Bronchial epithelial cell (primary cell): ENCODE measurements at regions not wholly inside any gene's neighbourhood (a gene's known extent, or its start where the extent isn't known, plus 50 kb on each side); places are given as distances from the start of the nearest gene placed in this dataset.

Source experiments
- DNase-seq: peaks from one replicate; pipeline ENCODE4 v3.0.0-alpha.2; 2010; ENCODE audit warnings: low read depth
- FAIRE-seq: peaks from 2 replicates; lab custom pipeline; 2011; peaks lifted over from hg19 to GRCh38; lab: Jason Lieb, UNC
- H3K27me3 ChIP-seq: 2 replicates; pipeline ENCODE4 v1.5.1; 2011; ENCODE audit warnings: low read length; ENCODE audit not compliant: control insufficient read depth, insufficient read depth
- H3K36me3 ChIP-seq: 2 replicates; pipeline ENCODE4 v1.5.1; 2011; ENCODE audit warnings: low read length; ENCODE audit not compliant: control insufficient read depth, insufficient read depth
- H3K4me3 ChIP-seq: 2 replicates; pipeline ENCODE4 v1.5.1; 2011; ENCODE audit warnings: mild to moderate bottlenecking, low read depth, low read length, control low read depth
- TF ChIP-seq, protein P1 (sequence below): IDR thresholded peaks from 2 replicates; pipeline ENCODE4 v1.5.1; 2011; ENCODE audit warnings: mild to moderate bottlenecking, moderate library complexity, low read length, control low read depth, inconsistent platforms; ENCODE audit not compliant: insufficient read depth, severe bottlenecking

DNA sequence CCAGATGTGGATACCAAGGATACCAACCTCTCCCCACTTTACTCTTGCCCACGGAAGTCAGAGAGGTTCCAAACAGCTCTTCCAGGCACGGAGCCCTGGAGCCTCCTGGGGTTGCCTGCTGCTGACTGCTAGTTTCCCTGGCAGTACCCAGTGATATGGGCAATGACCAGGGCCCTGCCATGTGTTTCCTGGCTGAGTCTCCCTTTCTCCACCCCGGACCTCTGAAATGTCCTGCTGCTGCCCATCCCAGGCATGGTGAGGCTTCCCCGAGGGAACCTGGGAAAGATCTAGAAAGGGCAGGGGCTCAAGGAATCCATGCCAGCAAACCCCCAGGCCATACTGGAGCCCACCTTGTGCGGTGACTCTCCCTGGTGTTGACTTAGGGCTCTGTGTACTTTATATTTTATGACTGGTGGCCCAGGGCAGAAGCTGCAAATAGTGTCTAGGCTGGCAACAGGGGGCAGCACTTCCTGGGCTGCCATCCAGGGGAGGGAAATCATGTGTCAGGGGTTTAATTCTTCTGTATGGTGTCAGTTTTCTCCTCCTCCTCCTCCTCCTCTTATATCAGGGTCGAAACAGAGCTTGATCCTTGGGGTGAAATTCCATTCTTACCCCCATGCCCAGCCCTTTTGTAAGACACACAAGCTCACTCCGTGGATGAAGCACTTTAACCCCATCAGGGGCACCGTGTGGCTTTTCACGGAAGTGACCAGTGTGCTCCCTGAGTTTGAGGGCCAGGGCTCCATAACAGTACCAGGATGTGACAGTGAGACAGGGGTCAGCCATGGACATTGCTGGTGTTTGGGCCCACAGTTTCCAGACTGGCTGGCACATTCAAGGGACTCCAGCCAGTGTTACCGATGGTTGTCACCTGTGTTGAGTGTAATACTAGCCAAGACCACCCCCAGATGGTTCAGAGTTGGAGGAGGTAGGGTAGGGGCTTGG lies 62.4 kb upstream of the GDF10 start:
- no peak for FAIRE-seq
- peaks cover 7% of the 10 kb centered on the region for H3K27me3 ChIP-seq
- DNase-seq: no peak
- TF ChIP-seq, protein P1, sequence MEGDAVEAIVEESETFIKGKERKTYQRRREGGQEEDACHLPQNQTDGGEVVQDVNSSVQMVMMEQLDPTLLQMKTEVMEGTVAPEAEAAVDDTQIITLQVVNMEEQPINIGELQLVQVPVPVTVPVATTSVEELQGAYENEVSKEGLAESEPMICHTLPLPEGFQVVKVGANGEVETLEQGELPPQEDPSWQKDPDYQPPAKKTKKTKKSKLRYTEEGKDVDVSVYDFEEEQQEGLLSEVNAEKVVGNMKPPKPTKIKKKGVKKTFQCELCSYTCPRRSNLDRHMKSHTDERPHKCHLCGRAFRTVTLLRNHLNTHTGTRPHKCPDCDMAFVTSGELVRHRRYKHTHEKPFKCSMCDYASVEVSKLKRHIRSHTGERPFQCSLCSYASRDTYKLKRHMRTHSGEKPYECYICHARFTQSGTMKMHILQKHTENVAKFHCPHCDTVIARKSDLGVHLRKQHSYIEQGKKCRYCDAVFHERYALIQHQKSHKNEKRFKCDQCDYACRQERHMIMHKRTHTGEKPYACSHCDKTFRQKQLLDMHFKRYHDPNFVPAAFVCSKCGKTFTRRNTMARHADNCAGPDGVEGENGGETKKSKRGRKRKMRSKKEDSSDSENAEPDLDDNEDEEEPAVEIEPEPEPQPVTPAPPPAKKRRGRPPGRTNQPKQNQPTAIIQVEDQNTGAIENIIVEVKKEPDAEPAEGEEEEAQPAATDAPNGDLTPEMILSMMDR: no peak
- no peak overlapping the region for H3K4me3 ChIP-seq
- H3K36me3 ChIP-seq: no peaks in the 10 kb centered on the region

DNA sequence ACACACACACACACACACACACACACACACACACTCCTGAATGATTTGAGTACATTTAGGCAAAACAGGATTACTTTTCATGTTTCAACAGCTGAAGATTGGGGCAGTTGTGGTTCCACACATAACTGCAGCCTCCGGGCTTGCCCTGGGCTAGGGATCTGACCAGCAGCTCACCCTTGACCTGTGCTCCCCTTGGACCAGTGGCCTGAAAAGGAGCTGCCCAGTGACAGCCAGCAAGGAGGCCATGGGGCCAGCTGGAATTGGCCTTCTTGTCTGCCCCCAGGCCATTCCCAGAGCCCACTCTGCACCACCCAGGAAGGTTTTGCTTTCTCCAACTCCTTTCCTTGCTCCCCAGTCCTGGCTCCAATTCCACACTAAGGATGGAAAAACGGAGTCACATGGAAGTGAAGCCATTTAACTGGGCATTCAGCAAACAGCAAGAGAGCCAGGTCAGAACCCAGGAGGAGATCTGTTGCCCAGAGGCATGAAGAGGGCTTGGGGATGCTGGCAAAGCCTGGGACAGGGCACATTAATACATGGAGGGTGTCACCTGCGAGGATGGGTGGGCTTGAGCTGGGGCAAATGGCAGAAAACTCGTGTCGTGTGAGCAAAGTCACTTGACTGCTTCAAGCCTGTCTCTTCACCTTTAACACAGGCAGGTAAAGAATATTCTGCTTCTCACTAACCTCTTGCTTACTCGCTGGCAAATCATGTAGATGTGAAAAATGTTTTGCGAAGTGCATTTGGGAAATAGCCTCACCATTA lies 61.5 kb upstream of the GDF10 start:
- peaks cover 5% of the 10 kb centered on the region for H3K27me3 ChIP-seq
- no peaks in the 10 kb centered on the region for H3K36me3 ChIP-seq
- TF ChIP-seq, protein P1: no peak
- H3K4me3 ChIP-seq: no peak overlapping the region
- no peak for DNase-seq
- no peak for FAIRE-seq

DNA sequence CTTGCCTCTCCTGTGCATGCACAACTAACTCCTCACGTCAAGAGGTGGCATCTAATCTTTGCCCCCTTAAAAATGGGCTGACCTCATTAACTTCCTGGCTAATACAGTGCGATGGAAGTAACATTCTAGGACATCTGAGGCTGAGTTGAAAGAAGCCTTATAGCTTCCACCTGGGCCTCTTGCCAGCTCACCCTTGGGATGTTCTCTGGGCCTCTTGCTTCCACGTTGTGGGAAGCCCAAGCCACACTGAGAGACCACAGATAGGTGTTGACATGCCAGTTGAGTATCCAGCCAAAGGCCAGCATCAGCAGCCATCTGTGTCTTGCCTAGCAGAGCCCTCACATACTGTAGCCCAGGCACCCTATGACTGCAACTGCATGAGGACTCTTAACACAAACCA lies 60.8 kb upstream of the GDF10 start:
- peaks cover 5% of the 10 kb centered on the region for H3K27me3 ChIP-seq
- FAIRE-seq (no peak), DNase-seq (no peak)
- H3K4me3 ChIP-seq: no peak overlapping the region
- TF ChIP-seq, protein P1: no peak
- no peaks in the 10 kb centered on the region for H3K36me3 ChIP-seq

DNA sequence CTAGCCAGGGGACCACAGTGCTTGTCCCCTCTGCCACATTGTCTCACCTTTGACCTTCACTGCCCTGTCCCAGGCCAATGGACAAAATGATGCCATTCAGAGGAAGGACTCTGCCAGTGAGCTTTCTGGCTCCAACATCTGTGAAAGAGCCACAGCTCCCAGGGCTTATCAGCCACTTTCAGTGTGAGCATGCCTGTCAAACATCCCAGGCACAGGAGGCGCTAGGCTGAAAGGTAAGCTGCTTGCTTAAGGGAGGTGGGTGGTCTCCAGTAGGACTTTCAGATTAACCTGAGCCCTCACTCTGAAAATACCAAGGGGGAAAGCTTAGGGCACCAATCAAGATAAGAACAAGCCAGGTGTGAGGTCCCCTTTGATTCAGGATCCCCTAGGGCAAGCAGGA lies 59.8 kb upstream of the GDF10 start:
- DNase-seq (no peak), FAIRE-seq (no peak)
- TF ChIP-seq, protein P1: no peak
- no peak overlapping the region for H3K4me3 ChIP-seq
- no peaks in the 10 kb centered on the region for H3K36me3 ChIP-seq
- peaks cover 5% of the 10 kb centered on the region for H3K27me3 ChIP-seq

DNA sequence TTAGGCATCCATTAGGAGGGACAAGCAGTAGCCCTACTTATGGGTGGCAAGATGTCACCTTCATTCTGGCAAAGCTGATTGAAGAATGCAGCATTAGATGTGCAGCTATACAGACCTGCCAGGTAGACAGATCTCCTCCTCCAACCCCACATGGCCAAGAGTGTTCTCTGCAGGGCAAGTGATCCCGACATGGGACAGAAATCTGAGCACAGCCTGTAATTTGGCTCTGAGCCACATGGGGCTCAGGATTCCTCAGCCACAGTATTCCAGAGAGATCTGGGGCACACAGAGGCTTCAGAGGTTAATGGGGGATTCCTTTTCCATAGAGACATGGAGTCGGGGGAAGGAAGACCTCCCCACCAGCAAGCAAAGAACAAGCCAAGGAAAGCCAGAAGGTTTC lies 58.7 kb upstream of the GDF10 start:
- FAIRE-seq (no peak), DNase-seq (no peak)
- TF ChIP-seq, protein P1: no peak

More for the DNA sequence above, 58.7 kb upstream of the GDF10 start:
- Histone ChIP-seq H3K27me3 (peaks cover 5% of the 10 kb centered on the region), H3K36me3 (no peaks in the 10 kb centered on the region), H3K4me3 (no peak overlapping the region)
